HEK293 (cell line): ENCODE measurements at regions not wholly inside any gene's neighbourhood (a gene's known extent, or its start where the extent isn't known, plus 50 kb on each side); places are given as distances from the start of the nearest gene placed in this dataset.

ENCODE experiments used
- CTCF ChIA-PET: fragments of 350-600 bp; formaldehyde crosslinking; extraction: SDS; loops from one replicate; lab custom pipeline; 2021; ENCODE audit warnings: antibody characterized with exemption; lab: Yijun Ruan, JAX
- POLR2A ChIA-PET: fragments of 300-600 bp; formaldehyde crosslinking; extraction: SDS; loops from one replicate; lab custom pipeline; 2020; ENCODE audit warnings: antibody characterized with exemption, inconsistent platforms; lab: Yijun Ruan, JAX
- H3K27ac ChIP-seq: fragments of 200-500 bp; sonication (Bioruptor generic); 2 replicates; pipeline ENCODE4 v1.5.1; 2014; ENCODE audit warnings: low read depth, low read length, control low read depth, inconsistent platforms; ENCODE audit errors: extremely low read depth
- H3K36me3 ChIP-seq, 2 experiments: fragments of 200-500 bp in 1 of 2; sonication (Bioruptor generic) in 1 of 2; 1 replicate in 1 of 2; 2 replicates in 1 of 2; pipeline ENCODE4 v1.5.1; 2014 to 2017; ENCODE audit warnings: inconsistent platforms in 2 of 2, low read length in 2 of 2; ENCODE audit not compliant: control insufficient read depth in 2 of 2, insufficient read depth in 1 of 2
- H3K4me1 ChIP-seq: fragments of 200-500 bp; sonication (Bioruptor generic); 2 replicates; pipeline ENCODE4 v1.5.1; 2014; ENCODE audit warnings: mild to moderate bottlenecking, low read length, inconsistent platforms; ENCODE audit not compliant: control insufficient read depth, insufficient read depth
- H3K4me3 ChIP-seq: 2 replicates; pipeline ENCODE4 v1.5.1; 2011; ENCODE audit warnings: low read depth, mild to moderate bottlenecking, control low read depth, low read length, moderate library complexity
- H3K9me3 ChIP-seq: fragments of 200-500 bp; sonication (Bioruptor generic); 2 replicates; pipeline ENCODE4 v1.5.1; 2014; ENCODE audit warnings: low read depth, low read length, inconsistent platforms; ENCODE audit not compliant: control insufficient read depth, insufficient read depth
- GLIS1 ChIP-seq: fragments of 450-650 bp; formaldehyde crosslinking; IDR thresholded peaks from 2 replicates; pipeline ENCODE4 v1.5.1; 2016; ENCODE audit warnings: missing biosample characterization, missing genetic modification characterization
- HOXA7 ChIP-seq: sonication (generic); formaldehyde crosslinking; IDR thresholded peaks from 2 replicates; pipeline ENCODE4 v1.8.1; 2022; ENCODE audit warnings: missing genetic modification reagents, borderline replicate concordance
- HOXD13 ChIP-seq: sonication (generic); formaldehyde crosslinking; IDR thresholded peaks from 2 replicates; pipeline ENCODE4 v1.8.0; 2022; ENCODE audit warnings: missing genetic modification reagents, borderline replicate concordance
- YY1 ChIP-seq: fragments of 450-650 bp; formaldehyde crosslinking; IDR thresholded peaks from 2 replicates; pipeline ENCODE4 v1.5.1; 2018; ENCODE audit warnings: missing biosample characterization, missing genetic modification characterization
- ZBTB21 ChIP-seq: fragments of 450-650 bp; formaldehyde crosslinking; IDR thresholded peaks from 2 replicates; pipeline ENCODE4 v1.5.1; 2017; ENCODE audit warnings: missing biosample characterization, missing genetic modification characterization
- ZBTB7A ChIP-seq: fragments of 450-650 bp; formaldehyde crosslinking; IDR thresholded peaks from 2 replicates; pipeline ENCODE4 v1.5.1; 2016; ENCODE audit warnings: low read depth, missing biosample characterization, missing genetic modification characterization
- ZFHX2 ChIP-seq: fragments of 450-650 bp; formaldehyde crosslinking; conservative IDR thresholded peaks from 2 replicates; pipeline ENCODE4 v1.5.1; 2016; ENCODE audit warnings: missing biosample characterization, missing genetic modification characterization
- ZFP41 ChIP-seq: fragments of 450-650 bp; formaldehyde crosslinking; IDR thresholded peaks from 2 replicates; pipeline ENCODE4 v1.5.1; 2016; ENCODE audit warnings: missing biosample characterization, missing genetic modification characterization, borderline replicate concordance
- ZNF138 ChIP-seq: fragments of 450-650 bp; formaldehyde crosslinking; IDR thresholded peaks from 2 replicates; pipeline ENCODE4 v1.5.1; 2016; ENCODE audit warnings: missing biosample characterization, missing genetic modification characterization, borderline replicate concordance
- ZNF16 ChIP-seq: fragments of 450-650 bp; formaldehyde crosslinking; IDR thresholded peaks from 2 replicates; pipeline ENCODE4 v1.5.1; 2016; ENCODE audit warnings: low read depth, missing biosample characterization, missing genetic modification characterization
- ZNF169 ChIP-seq: fragments of 450-650 bp; formaldehyde crosslinking; IDR thresholded peaks from 2 replicates; pipeline ENCODE4 v1.5.1; 2016; ENCODE audit warnings: missing biosample characterization, missing genetic modification characterization
- ZNF214 ChIP-seq: fragments of 450-650 bp; formaldehyde crosslinking; IDR thresholded peaks from 2 replicates; pipeline ENCODE4 v1.5.1; 2017; ENCODE audit warnings: missing biosample characterization, mild to moderate bottlenecking, missing genetic modification characterization, borderline replicate concordance
- ZNF221 ChIP-seq: fragments of 450-650 bp; formaldehyde crosslinking; IDR thresholded peaks from 2 replicates; pipeline ENCODE4 v1.5.1; 2017; ENCODE audit warnings: missing biosample characterization, missing genetic modification characterization, borderline replicate concordance
- ZNF248 ChIP-seq: fragments of 450-650 bp; formaldehyde crosslinking; IDR thresholded peaks from 2 replicates; pipeline ENCODE4 v1.5.1; 2017; ENCODE audit warnings: missing biosample characterization, missing genetic modification characterization
- ZNF394 ChIP-seq: fragments of 450-650 bp; formaldehyde crosslinking; IDR thresholded peaks from 2 replicates; pipeline ENCODE4 v1.5.1; 2016; ENCODE audit warnings: missing biosample characterization, missing genetic modification characterization, mild to moderate bottlenecking, moderate library complexity, borderline replicate concordance
- ZNF404 ChIP-seq: fragments of 450-650 bp; formaldehyde crosslinking; IDR thresholded peaks from 2 replicates; pipeline ENCODE4 v1.5.1; 2017; ENCODE audit warnings: missing biosample characterization, missing genetic modification characterization
- ZNF426 ChIP-seq: fragments of 450-650 bp; formaldehyde crosslinking; IDR thresholded peaks from 2 replicates; pipeline ENCODE4 v1.5.1; 2017; ENCODE audit warnings: missing biosample characterization, missing genetic modification characterization, mild to moderate bottlenecking, inconsistent platforms, moderate library complexity
- ZNF48 ChIP-seq: fragments of 450-650 bp; formaldehyde crosslinking; IDR thresholded peaks from 2 replicates; pipeline ENCODE4 v1.5.1; 2016; ENCODE audit warnings: missing biosample characterization, missing genetic modification characterization
- ZNF513 ChIP-seq: fragments of 450-650 bp; IDR thresholded peaks from 2 replicates; pipeline ENCODE4 v1.5.1; 2018; ENCODE audit warnings: missing biosample characterization, missing genetic modification characterization
- ZNF514 ChIP-seq: fragments of 450-650 bp; formaldehyde crosslinking; IDR thresholded peaks from 2 replicates; pipeline ENCODE4 v1.5.1; 2016; ENCODE audit warnings: missing biosample characterization, missing genetic modification characterization
- ZNF544 ChIP-seq: fragments of 450-650 bp; formaldehyde crosslinking; IDR thresholded peaks from 2 replicates; pipeline ENCODE4 v1.5.0; 2017; ENCODE audit warnings: missing biosample characterization, missing genetic modification characterization
- ZNF548 ChIP-seq: fragments of 450-650 bp; formaldehyde crosslinking; IDR thresholded peaks from 2 replicates; pipeline ENCODE4 v1.5.1; 2016; ENCODE audit warnings: missing biosample characterization, missing genetic modification characterization
- ZNF558 ChIP-seq: fragments of 450-650 bp; formaldehyde crosslinking; IDR thresholded peaks from 2 replicates; pipeline ENCODE4 v1.5.1; 2016; ENCODE audit warnings: missing biosample characterization, missing genetic modification characterization
- ZNF560 ChIP-seq: fragments of 450-650 bp; formaldehyde crosslinking; IDR thresholded peaks from 2 replicates; pipeline ENCODE4 v1.5.1; 2017; ENCODE audit warnings: missing biosample characterization, missing genetic modification characterization, borderline replicate concordance
- ZNF621 ChIP-seq: fragments of 450-650 bp; formaldehyde crosslinking; IDR thresholded peaks from 2 replicates; pipeline ENCODE4 v1.5.1; 2017; ENCODE audit warnings: missing biosample characterization, missing genetic modification characterization
- TF ChIP-seq, protein P1 (sequence below): fragments of 450-650 bp; formaldehyde crosslinking; IDR thresholded peaks from 2 replicates; pipeline ENCODE4 v1.5.1; 2016; ENCODE audit warnings: missing biosample characterization, missing genetic modification characterization
- TF ChIP-seq, protein P2 (sequence below): fragments of 450-650 bp; formaldehyde crosslinking; IDR thresholded peaks from 2 replicates; pipeline ENCODE4 v1.5.1; 2016; ENCODE audit warnings: missing biosample characterization, missing genetic modification characterization
- TF ChIP-seq, protein P3 (sequence below): fragments of 450-650 bp; formaldehyde crosslinking; IDR thresholded peaks from 2 replicates; pipeline ENCODE4 v1.5.1; 2016; ENCODE audit warnings: missing biosample characterization, missing genetic modification characterization

GRCh38 chr5:89401012-89401411, 518.0 kb upstream of the MEF2C start:
- TF ChIP-seq ZNF513 (tag by site-specific recombination), result no peak
- TF ChIP-seq HOXA7 (CRISPR knock-in tag), result no peak
- no peak for TF ChIP-seq ZBTB7A (tag by site-specific recombination)
- no peak for TF ChIP-seq ZNF48 (tag by site-specific recombination)
- no peak for TF ChIP-seq ZNF558 (tag by site-specific recombination)
- no peak for TF ChIP-seq ZNF404 (tag by site-specific recombination)
- TF ChIP-seq ZNF560 (tag by site-specific recombination), result no peak
- TF ChIP-seq ZNF169 (tag by site-specific recombination), result no peak
- no peak for TF ChIP-seq ZFHX2 (tag by site-specific recombination)
- no peak for TF ChIP-seq ZNF221
- TF ChIP-seq ZNF16, result no peak
- TF ChIP-seq, all 188 proteins: peak for 0
- Histone ChIP-seq H3K27ac (no peak overlapping the region), H3K4me3 (no peak overlapping the region), H3K4me1 (no peaks in the 10 kb centered on the region), H3K9me3 (no peaks in the 10 kb centered on the region), H3K36me3 (no peaks in the 10 kb centered on the region)
- ChIA-PET POLR2A (no interaction called here), CTCF (no interaction called here)

DNA sequence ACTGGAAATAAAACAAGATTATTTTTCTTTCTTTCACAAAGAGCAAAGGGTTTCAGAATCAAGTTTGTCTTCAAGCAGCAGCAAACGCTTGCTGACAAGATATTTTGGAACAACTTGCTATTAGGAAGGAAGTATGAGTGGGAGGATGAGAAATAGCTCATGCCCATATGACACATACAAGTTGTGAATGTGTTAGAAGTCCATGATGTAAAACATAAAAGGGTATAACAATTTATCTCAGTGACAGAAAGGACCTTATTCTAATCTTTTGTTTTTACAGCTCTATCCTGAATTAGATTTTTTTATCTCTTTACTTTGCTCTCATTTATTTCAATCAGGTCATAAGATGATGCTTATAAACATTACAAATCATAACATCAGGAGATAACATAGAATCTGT, 516.6 kb upstream of the MEF2C start:
- no peaks in the 10 kb centered on the region for H3K4me1 ChIP-seq
- CTCF ChIA-PET, result no interaction called here
- H3K9me3 ChIP-seq, result no peaks in the 10 kb centered on the region
- no peak overlapping the region for H3K4me3 ChIP-seq
- POLR2A ChIA-PET, result no interaction called here
- TF ChIP-seq HOXD13 (no peak), ZNF514 (tag by site-specific recombination) (no peak), GLIS1 (tag by site-specific recombination) (no peak), YY1 (tag by site-specific recombination) (no peak), ZNF548 (tag by site-specific recombination) (no peak), ZFP41 (tag by site-specific recombination) (no peak), ZNF394 (tag by site-specific recombination) (no peak), ZNF248 (tag by site-specific recombination) (no peak), ZNF214 (no peak), ZNF138 (no peak), ZBTB21 (tag by site-specific recombination) (no peak), ZNF544 (tag by site-specific recombination) (no peak), ZNF621 (no peak), ZNF426 (tag by site-specific recombination) (no peak)
- TF ChIP-seq, protein P1, sequence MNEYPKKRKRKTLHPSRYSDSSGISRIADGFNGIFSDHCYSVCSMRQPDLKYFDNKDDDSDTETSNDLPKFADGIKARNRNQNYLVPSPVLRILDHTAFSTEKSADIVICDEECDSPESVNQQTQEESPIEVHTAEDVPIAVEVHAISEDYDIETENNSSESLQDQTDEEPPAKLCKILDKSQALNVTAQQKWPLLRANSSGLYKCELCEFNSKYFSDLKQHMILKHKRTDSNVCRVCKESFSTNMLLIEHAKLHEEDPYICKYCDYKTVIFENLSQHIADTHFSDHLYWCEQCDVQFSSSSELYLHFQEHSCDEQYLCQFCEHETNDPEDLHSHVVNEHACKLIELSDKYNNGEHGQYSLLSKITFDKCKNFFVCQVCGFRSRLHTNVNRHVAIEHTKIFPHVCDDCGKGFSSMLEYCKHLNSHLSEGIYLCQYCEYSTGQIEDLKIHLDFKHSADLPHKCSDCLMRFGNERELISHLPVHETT (tag by site-specific recombination), result no peak
- TF ChIP-seq, protein P2, sequence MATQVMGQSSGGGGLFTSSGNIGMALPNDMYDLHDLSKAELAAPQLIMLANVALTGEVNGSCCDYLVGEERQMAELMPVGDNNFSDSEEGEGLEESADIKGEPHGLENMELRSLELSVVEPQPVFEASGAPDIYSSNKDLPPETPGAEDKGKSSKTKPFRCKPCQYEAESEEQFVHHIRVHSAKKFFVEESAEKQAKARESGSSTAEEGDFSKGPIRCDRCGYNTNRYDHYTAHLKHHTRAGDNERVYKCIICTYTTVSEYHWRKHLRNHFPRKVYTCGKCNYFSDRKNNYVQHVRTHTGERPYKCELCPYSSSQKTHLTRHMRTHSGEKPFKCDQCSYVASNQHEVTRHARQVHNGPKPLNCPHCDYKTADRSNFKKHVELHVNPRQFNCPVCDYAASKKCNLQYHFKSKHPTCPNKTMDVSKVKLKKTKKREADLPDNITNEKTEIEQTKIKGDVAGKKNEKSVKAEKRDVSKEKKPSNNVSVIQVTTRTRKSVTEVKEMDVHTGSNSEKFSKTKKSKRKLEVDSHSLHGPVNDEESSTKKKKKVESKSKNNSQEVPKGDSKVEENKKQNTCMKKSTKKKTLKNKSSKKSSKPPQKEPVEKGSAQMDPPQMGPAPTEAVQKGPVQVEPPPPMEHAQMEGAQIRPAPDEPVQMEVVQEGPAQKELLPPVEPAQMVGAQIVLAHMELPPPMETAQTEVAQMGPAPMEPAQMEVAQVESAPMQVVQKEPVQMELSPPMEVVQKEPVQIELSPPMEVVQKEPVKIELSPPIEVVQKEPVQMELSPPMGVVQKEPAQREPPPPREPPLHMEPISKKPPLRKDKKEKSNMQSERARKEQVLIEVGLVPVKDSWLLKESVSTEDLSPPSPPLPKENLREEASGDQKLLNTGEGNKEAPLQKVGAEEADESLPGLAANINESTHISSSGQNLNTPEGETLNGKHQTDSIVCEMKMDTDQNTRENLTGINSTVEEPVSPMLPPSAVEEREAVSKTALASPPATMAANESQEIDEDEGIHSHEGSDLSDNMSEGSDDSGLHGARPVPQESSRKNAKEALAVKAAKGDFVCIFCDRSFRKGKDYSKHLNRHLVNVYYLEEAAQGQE (tag by site-specific recombination), result no peak
- TF ChIP-seq, protein P3, sequence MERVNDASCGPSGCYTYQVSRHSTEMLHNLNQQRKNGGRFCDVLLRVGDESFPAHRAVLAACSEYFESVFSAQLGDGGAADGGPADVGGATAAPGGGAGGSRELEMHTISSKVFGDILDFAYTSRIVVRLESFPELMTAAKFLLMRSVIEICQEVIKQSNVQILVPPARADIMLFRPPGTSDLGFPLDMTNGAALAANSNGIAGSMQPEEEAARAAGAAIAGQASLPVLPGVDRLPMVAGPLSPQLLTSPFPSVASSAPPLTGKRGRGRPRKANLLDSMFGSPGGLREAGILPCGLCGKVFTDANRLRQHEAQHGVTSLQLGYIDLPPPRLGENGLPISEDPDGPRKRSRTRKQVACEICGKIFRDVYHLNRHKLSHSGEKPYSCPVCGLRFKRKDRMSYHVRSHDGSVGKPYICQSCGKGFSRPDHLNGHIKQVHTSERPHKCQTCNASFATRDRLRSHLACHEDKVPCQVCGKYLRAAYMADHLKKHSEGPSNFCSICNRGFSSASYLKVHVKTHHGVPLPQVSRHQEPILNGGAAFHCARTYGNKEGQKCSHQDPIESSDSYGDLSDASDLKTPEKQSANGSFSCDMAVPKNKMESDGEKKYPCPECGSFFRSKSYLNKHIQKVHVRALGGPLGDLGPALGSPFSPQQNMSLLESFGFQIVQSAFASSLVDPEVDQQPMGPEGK (tag by site-specific recombination), result no peak
- H3K27ac ChIP-seq, result no peak overlapping the region
- H3K36me3 ChIP-seq, result no peaks in the 10 kb centered on the region
